ES-I3 (cell line): ENCODE measurements at regions not wholly inside any gene's neighbourhood (a gene's known extent, or its start where the extent isn't known, plus 50 kb on each side); places are given as distances from the start of the nearest gene placed in this dataset.

ENCODE experiments used
- H3K36me3 ChIP-seq: 2 replicates; pipeline ENCODE4 v1.6.1; 2013; ENCODE audit warnings: mild to moderate bottlenecking, low read length, control low read depth, moderate library complexity; ENCODE audit not compliant: insufficient read depth
- H3K4me1 ChIP-seq: 2 replicates; pipeline ENCODE4 v1.6.1; 2013; ENCODE audit warnings: mild to moderate bottlenecking, control low read depth, low read length; ENCODE audit not compliant: insufficient read depth
- H3K9ac ChIP-seq: 2 replicates; pipeline ENCODE4 v1.6.1; 2013; ENCODE audit warnings: low read depth, mild to moderate bottlenecking, low read length, moderate library complexity
- H3K9me3 ChIP-seq: 2 replicates; pipeline ENCODE4 v1.6.1; 2013; ENCODE audit warnings: mild to moderate bottlenecking, low read length, moderate library complexity; ENCODE audit not compliant: control insufficient read depth, insufficient read depth

- no peak overlapping the region for H3K9ac ChIP-seq
- no peaks in the 10 kb centered on the region; the same call in 1 of the 2 replicates for H3K4me1 ChIP-seq
- no peaks in the 10 kb centered on the region for H3K9me3 ChIP-seq
- no peaks in the 10 kb centered on the region for H3K36me3 ChIP-seq
Measured at GRCh38 chr2:241947401-241947800, 77.9 kb downstream of the RTP5 start.

GRCh38 chr2:241947876-241948275, 78.3 kb downstream of the RTP5 start:
- Histone ChIP-seq H3K4me1 (no peaks in the 10 kb centered on the region; the same call in 1 of the 2 replicates), H3K36me3 (no peaks in the 10 kb centered on the region), H3K9ac (no peak overlapping the region), H3K9me3 (no peaks in the 10 kb centered on the region)

- no peaks in the 10 kb centered on the region for H3K36me3 ChIP-seq
- H3K9ac ChIP-seq: no peak overlapping the region
- H3K9me3 ChIP-seq: no peaks in the 10 kb centered on the region
- no peaks in the 10 kb centered on the region for H3K4me1 ChIP-seq
Measured at GRCh38 chr2:241948299-241948897, 78.9 kb downstream of the RTP5 start.

- Histone ChIP-seq H3K9ac (no peak overlapping the region), H3K4me1 (no peaks in the 10 kb centered on the region), H3K9me3 (no peaks in the 10 kb centered on the region), H3K36me3 (no peaks in the 10 kb centered on the region)
Measured at GRCh38 chr2:241948901-241949735, 79.6 kb downstream of the RTP5 start.

GRCh38 chr2:241949736-241950412, 80.3 kb downstream of the RTP5 start:
- no peaks in the 10 kb centered on the region for H3K36me3 ChIP-seq
- no peaks in the 10 kb centered on the region for H3K4me1 ChIP-seq
- no peak overlapping the region for H3K9ac ChIP-seq
- no peaks in the 10 kb centered on the region for H3K9me3 ChIP-seq

GRCh38 chr2:241950413-241951315, 81.1 kb downstream of the RTP5 start:
- no peak overlapping the region; the same call in 1 of the 2 replicates for H3K9ac ChIP-seq
- no peaks in the 10 kb centered on the region for H3K9me3 ChIP-seq
- H3K4me1 ChIP-seq: no peaks in the 10 kb centered on the region
- H3K36me3 ChIP-seq: no peaks in the 10 kb centered on the region

- Histone ChIP-seq H3K4me1 (no peaks in the 10 kb centered on the region), H3K9me3 (no peaks in the 10 kb centered on the region), H3K9ac (no peak overlapping the region)
Measured at GRCh38 chr2:241951316-241951700, 81.8 kb downstream of the RTP5 start.

GRCh38 chr2:241951920-241952319, 82.4 kb downstream of the RTP5 start:
- Histone ChIP-seq H3K9ac (no peak overlapping the region), H3K9me3 (no peaks in the 10 kb centered on the region), H3K36me3 (no peaks in the 10 kb centered on the region), H3K4me1 (no peaks in the 10 kb centered on the region)

More at GRCh38 chr2:241951316-241951700, 81.8 kb downstream of the RTP5 start:
- H3K36me3 ChIP-seq: no peaks in the 10 kb centered on the region

- Histone ChIP-seq H3K4me1 (no peaks in the 10 kb centered on the region), H3K9me3 (no peaks in the 10 kb centered on the region), H3K36me3 (no peaks in the 10 kb centered on the region), H3K9ac (no peak overlapping the region)
Measured at GRCh38 chr2:241952816-241953215, 83.3 kb downstream of the RTP5 start.

- H3K36me3 ChIP-seq: no peaks in the 10 kb centered on the region
- H3K9me3 ChIP-seq: no peaks in the 10 kb centered on the region
- H3K4me1 ChIP-seq: no peaks in the 10 kb centered on the region
Measured at GRCh38 chr2:241953324-241953928, 83.9 kb downstream of the RTP5 start.

GRCh38 chr2:241956521-241957110, 87.1 kb downstream of the RTP5 start:
- no peaks in the 10 kb centered on the region for H3K4me1 ChIP-seq
- H3K36me3 ChIP-seq: no peaks in the 10 kb centered on the region
- no peak overlapping the region for H3K9ac ChIP-seq
- no peaks in the 10 kb centered on the region for H3K9me3 ChIP-seq

More at GRCh38 chr2:241953324-241953928, 83.9 kb downstream of the RTP5 start:
- no peak overlapping the region for H3K9ac ChIP-seq

- Histone ChIP-seq H3K4me1 (no peaks in the 10 kb centered on the region), H3K9me3 (no peaks in the 10 kb centered on the region), H3K36me3 (no peaks in the 10 kb centered on the region), H3K9ac (no peak overlapping the region)
Measured at GRCh38 chr2:241957276-241957675, 87.7 kb downstream of the RTP5 start.

GRCh38 chr2:241958818-241959545, 89.5 kb downstream of the RTP5 start:
- no peak overlapping the region for H3K9ac ChIP-seq
- H3K4me1 ChIP-seq: no peaks in the 10 kb centered on the region
- no peaks in the 10 kb centered on the region for H3K9me3 ChIP-seq
- no peaks in the 10 kb centered on the region for H3K36me3 ChIP-seq
